Dermis blood vessel endothelial cell (primary cell): ENCODE measurements at regions not wholly inside any gene's neighbourhood (a gene's known extent, or its start where the extent isn't known, plus 50 kb on each side); places are given as distances from the start of the nearest gene placed in this dataset.

Experiments
- DNase-seq: peaks from one replicate; pipeline ENCODE4 v3.0.0; 2010

DNA sequence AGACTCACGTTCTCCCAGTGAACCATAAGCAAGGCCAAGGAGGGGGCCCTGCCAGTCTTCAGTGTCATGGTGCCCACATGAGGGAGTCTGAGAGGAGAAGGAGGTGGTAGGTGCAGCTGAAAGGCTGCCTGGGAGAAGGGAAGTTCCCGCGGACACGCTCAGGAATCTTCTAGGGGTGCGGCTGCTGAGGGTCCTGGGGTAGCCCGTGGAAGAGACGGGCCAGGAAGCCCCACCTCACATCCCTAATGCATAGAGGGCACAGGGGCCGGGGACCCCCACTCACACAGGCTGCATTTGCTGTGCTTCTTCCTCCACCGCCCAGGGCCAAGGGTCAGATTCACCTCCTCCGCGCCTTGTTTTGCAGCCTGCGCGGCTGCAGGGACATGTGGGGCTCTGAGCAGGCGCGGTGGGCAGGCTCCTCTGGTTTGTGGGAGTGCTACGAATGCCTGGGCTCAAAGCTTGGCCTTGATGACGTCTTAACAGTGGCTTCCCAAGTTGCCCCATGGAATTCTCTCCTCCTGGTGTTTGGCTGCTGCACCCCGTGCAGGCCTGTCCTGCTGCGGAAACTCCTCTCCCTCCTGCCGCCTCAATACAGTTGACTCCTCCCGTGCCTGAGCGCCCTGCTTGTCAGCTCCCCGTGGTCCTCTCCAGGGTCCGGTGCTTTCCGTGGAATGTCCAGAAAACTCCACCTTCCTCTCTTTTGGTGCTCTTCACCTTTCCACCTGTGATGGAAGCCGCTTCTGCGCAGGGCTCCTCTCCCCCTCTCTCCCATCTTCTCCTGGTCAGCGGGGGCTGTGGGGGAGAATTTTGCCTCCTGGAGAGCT lies 95.7 kb downstream of the VAPA start:
- DNase-seq: no peak

DNA sequence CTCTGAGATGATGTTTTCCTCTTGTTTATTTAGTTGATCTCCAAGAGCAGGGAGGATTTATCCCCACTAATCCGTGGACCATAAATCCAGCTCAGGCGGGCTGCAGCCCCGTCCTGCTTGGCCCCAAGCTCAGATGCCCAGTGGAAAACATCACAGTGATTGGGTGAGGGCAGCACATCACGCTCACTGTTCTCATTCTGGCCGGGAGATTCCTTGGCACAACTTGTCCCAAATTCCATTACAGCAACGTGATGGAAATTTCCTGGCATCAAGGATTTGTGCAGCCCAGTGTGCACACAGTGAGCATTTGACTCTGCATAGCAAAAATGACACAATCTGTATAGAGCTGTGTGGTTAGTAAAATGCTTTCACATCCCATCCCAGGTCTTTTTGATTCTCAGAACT lies 96.8 kb downstream of the VAPA start:
- DNase-seq: peak; percentile 70

DNA sequence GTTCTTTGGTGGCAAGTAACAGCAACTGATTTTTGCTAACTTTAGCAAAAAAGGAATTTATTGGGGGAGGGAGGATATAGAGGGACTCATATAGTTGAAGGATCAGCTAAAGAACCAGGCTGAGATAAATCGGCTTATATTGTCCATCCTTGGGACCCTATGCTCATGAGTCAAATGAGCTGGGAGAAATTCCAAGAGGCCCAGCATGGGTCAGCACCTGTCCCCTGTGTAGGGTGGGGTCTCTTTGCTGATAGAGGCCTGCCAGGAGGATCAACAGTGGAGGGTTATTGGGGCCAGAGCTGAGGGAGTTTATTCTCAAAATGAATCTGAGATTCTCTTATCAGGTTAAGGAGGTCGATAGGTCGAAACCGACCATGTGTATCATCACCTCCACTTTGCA lies 97.2 kb downstream of the VAPA start:
- DNase-seq: no peak

DNA sequence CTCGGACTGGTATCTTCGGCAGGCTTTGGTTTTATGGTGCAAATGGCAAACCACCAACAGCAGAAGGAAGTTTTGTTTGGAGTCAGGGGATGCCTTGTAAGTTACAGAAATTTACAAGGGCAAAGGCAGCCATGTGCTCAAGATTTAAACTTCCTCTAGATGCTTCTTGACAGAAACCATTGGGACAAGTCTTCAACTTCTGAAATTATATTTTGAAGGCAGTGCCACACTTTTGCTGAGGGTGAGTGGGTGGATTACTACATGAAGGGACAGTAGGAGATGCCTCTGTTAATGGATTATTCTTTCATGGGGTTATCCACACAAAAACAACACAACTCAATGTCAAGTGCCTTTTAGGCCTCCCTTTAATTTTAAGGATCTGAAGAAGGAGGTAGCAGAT lies 97.9 kb downstream of the VAPA start:
- DNase-seq: no peak

DNA sequence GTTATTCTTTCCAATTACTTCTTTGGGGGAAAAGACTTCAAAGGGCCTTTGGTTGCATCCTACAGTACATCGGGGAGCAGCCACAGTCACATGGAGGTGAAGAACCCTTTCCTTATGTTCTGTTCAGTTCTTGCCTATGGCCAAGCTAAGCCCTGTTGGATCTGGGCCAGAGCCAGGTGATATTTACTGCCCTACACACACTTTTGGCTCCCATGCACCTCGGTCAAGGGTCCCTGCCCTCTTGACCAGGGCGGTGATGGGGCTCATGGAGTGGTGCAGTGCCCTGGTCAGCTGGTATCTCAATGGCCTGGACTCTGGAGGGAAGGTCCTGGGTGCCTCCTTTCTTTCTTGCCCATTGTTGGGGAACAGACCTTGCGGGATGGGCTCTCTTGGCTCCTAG lies 98.7 kb downstream of the VAPA start:
- DNase-seq: no peak

DNA sequence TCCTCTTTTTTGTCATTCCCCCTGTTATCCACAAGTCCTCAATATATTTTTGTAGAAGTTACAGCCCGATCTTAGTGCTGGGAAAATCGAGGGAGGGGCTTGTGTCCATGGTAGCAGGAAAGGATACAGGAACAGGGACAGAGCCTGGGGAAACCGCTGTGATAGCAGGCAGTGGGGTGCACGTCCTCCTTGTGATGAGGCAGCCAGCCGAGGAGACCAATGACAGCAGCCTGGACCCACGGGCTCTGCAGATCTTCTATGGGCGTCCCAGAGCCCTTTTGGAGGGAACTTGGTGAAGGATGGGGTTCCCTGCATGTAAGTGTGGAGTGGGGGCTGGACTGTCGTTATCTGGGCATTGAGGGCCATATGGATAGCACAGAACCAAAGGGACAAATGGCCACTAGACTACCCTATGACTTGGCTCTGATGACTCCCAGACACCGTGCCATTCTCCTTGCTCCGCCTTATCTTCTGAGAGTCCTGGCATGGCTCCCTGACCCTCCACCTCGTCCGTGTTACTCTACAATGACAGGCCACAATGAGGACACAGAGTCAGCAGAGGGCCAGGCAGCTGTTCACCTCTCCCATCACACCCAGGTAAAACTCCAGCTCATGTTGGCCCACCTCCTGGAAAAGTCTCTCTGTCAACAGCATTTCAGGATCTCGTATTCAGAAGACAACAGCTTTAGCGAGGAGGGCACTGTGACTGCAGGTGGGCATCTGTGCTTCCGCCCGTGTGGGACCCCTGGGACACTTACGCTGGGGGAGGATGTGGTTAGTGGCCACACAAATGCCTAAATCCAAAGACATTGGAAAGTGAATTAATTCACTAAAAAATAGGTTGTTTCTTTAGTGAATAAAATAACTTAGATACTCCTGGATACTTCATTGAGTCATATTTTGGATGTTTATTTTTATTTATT lies 100.1 kb downstream of the VAPA start:
- DNase-seq: no peak

DNA sequence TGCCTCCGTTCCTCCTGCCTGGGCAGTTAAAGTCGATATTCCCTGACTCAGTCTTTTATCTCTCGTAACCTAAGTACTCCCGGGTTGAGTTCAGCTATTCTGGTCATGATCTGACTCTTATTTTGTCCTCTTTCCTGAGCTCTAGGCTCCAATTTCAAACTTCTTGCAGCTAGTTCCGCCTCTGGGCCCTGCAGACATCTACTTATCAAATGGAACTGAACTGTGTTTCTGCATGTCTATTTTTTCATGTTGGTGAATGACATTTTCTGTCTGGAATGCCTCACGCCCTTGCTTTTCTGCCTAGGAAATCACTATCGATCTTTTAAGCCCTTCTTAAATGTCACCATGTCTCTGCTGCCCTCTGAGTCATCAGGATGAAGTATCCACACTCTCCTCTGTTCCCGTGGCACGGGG lies 101.5 kb downstream of the VAPA start:
- no peak for DNase-seq

DNA sequence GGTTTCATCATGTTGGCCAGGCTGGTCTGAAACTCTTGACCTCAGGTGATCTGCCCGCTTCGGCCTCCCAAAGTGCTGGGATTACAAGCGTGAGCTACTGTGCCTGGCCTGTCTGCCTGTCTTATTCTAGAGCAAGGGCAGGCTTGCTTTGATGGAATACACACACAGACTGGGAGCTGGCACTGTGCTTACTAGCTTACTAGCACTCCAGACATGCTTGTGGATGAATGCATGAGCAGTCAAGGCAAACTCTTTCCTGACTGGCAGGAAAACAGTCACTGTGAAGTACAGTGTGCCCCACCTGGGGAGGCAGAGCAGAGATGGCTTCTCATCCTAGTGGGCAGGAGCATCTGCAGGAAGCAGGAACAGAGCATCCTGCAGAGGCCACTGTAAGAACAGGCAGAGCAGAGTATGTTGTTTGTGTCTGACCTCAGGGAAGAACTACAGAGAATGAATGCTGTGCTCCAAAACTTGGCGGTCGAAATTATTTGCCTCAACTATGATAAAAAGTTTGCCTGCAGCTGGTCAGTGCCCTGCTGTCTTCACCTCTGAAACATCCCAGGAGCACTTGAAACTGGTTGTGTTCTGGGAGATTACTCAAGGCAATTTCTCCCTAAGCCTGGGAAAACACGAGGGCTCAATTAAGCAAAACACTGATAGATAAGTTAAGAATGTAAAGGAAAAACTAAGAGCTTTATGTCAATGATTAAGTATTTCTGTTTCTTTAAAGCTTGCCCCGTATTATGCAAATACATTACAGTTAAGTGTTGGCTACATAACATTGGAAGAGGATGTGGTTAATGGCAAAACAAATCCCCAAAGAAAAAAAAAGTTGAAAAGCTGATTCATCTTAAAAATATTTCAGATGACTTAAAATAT lies 102.4 kb downstream of the VAPA start:
- peak; percentile 45 for DNase-seq

DNA sequence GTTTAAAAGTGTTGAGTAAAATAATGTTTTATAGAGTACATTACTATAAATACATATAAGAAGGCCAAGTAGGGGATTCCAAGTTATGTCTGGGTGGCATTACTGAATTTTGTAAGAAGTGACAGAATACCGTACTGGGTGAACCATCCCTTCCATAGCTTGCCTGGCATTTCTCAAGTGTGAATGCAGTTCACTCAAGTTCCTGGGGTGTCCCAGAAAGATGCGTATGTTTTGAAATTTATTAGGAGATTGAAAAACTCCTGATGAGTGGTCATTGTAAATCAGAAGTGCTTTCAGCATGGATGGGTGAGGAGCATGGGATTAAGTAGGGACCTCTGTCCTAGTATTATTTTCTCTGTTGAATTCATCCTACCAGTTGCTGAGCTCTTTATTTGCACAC lies 103.2 kb downstream of the VAPA start:
- no peak for DNase-seq

DNA sequence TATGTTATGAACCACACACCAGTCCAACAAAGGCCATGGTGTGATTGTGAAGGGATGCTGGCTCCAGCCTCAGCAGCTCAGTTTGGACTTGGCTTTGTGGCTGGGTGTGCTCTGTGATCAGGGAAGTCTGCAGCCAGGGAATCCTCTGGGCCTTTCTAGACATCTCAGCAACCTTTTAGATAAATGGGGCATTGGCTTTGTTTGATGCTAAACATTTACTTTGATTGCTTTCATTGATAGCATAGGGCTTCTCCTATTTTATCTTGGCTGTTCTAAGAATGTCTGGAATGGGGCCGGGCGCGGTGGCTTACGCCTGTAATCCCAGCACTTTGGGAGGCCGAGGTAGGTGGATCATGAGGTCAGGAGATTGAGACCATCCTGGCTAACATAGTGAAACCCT lies 104.5 kb downstream of the VAPA start:
- no peak for DNase-seq

DNA sequence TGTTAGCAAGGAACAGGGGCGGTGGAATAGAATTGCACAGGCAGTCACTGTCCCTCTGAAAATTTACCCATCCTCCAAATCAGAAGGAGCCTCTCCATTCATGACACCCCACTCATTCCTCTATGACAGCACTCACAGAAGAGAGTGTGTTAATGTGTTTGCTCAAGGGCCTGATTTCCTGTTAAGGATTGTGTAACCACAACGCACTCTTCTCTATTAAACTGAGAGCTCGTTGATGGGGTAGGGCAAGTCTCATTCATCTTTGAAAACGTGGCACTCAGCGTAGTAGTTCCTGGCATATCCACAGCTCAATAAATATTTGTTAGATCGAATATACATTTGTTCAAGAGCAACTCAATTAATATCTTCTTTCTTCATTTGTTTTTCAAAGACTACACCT lies 106.4 kb downstream of the VAPA start:
- no peak for DNase-seq

DNA sequence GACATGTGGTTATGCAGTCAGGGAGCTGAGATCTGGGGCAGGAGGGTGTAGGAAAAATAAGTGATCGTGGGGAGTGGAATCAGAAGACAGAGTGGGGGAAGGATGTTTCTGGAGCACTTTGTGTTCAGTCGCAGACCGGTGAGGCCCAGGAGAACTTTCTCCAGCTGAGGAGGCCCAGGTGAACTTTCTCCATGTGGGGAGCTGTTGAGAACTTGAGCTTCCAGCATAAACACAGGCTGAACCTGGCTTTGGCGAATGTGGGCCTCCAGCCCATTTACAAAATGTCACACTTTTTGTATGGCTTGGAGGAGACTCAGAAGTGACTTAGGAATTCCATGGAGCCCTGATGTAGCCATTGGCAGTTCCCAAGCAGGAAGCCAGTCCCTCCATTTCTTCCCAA lies 108.5 kb downstream of the VAPA start:
- DNase-seq: no peak

DNA sequence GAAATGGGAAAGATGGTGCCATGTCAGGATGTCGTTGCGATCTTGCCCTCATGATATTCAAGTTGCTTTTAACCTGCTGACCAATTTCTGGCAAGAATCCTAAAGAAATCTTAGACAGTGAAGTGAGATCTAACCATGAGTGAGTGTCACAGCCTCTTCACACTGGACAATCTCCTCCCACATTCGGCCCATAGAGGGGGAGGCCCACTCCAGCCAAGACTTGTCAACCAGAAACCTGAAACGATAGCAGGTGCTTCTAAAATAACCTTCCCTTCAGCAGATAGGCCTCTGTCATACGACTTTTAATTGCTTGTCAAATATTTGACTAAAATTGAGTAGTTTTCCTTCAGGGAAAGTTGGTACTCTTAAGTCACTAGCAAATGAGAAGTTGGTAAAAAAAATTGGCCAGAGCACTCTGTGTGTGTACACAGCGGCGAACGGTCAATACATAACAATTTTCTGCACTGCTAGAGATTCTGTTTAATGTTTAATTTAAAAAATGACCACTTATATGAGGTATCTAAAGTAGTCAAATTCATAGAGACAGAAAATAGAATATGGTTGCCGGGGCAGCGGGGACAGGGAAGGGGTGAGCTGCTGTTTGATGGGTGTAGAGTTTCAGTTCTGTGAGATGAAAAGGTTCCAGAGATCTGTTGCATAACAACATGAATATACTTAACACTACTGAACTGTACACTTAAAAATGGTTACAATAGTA lies 110.2 kb downstream of the VAPA start:
- DNase-seq: no peak

DNA sequence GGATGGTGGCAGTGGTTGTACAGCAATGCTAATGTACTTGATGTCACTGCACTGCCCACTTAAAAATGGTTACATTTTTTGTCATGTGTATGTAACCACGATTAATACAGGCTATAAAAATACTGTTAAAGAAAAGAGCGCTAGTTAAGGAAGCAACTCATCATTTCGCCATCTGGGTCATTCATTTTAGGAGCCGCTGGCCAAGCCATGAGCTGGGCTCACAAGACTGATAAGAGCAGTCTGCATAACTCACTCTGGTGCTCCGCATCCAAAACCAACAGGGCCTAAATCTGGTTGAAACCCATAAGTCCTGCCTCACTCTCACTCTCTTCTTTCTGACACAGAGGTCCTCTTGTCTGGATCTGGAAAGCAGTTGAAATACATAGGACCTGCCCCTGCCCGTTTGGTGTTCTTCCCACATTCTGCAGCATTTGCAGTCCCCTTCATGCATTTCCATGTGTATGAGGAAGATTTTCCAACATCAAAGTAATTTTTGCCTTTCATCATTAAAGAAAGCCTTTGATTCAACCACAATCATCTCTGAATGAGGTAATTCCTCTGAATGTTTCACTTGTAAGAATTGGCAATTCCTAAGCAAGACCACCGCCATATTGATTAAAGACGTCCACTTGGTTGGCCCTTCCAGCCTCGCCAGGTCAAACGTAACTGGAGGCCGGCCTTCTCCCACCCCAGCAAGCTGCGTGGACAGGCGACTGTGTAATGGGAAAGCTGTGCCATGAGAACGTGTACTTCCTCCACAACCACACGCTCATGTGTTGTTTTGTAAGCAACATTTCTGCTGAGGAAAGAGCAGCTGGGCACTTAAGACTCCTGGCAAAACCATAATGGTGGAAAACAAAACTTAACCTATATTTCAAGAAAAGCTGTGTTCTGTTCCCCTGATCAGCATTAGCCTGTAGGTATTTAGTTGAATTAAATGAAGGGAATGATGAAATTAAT lies 112.2 kb downstream of the VAPA start:
- DNase-seq: no peak

DNA sequence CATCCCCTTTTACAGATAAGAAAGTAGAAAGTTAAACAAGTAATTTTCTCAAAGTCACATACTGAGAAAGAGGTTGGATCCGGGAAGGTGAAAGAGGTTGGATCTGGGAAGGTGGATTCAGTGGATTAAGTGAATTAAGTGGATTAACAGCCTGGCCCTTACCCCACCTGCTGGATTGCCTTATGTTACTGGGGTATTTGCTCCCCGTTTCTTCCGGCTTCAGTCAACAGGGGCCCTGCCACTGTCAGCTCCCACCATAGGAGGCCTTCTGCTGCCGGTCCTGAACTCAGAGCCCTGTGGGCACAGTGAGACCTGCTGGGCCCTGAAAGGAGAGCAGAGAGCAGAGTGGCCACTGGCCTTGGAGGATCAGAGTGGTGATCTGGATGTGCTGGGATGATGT lies 113.2 kb downstream of the VAPA start:
- DNase-seq: no peak

DNA sequence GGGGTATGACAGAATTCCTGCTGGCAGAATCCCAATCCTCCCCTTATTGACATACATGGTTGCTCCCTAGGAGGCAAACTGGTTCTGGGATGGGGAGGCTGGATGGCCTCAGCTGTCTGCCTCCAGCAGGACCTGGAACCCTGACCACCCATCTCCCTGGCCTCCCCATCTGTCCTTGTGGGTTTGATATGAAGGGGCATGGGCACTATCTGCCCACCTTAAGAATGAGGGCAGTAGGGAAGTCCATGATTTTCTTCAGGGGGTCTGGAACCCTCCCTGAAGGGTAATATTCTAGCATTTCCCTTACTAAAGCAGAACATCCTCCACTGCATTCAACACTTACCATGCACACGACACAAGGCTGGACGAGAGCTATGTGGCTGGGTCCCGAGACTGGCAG lies 113.6 kb downstream of the VAPA start:
- DNase-seq: no peak

DNA sequence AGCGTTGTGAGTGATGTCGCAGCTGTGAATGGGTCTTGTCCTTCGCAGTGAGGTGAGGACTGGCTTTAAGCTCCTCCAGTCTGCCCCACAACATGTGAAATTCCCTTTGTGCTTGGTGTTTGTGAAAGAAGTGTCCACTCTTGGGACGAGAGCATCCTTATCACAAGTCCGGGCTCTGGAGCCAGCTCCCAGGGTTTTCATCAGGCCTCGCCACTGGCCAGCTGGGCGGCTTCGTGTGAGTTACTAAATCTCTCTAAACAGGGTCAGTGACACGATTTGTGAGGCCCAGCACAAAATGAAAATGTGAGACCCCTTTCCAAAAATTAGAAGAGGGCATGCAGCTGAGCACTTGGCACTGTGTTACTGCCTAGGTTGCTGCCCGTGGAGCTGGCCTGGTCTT lies 115.9 kb downstream of the VAPA start:
- no peak for DNase-seq

DNA sequence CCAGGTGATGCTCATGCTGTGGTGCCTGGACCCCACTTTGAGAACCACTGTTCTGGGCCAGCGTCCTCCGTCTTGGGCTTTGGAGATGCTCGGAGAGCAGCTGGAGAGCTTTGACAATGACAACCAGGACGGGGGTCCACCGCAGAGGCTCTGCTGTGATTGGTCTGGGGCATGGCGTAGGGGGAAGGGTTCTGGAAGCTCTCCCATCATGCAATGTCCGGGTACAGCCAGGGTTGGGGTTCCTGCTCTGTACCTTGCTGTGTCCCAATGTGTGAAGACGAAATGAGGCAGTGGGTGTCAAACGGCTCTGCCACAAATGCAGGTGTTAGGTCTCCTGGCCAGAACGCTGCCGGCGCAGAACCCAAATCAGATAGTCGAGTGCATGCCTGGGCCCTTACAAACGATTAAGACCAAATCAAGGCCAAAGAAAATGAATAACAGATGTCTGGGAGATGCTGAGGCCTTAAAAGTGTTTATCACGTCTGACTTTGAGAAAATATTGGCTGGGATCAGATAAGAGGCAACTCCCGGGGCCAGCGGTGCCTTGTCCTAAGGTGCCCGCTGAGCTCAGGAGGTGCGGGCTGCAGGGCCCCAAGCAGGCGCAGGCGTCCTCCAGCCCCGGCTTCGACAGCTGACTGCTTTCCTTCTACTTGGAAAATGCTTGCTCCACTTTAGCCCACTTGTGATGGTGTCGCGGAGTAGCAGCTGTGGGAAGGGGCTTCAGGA lies 117.2 kb downstream of the VAPA start:
- no peak for DNase-seq

DNA sequence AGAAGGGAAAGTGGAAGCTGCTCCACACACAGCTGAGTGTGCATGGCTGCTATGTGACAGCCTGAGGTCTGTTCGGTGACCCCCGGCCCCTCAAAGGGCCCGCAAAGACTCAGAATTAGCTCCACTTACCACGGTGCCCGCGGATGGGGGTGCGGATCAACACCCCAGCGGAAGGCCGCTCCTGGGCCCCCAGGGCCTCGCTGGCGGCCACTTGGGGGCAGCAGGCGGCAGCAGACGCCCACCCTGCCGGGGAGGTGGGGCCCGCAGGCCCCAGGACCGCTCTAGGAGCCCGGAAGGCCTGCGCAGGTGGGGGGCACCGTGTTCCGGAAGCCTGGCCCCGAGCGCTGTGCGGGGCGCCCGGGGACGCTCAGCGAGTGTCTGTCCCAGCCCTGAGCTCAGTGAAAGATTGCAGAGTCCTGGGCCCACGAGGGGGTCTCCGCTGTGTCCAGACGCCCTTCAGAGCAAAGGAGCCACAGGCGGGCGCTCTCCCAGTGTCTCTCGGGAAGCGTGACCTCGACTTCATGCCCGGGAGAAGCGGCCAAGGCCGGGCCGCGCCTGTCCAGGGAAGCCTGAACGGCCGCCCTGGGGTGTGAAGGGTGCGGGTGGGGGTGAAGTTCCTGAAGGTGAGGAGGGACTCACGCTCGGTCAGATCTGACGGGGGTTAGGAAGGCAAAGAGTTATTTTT lies 118.7 kb downstream of the VAPA start:
- peak; percentile 61 for DNase-seq

DNA sequence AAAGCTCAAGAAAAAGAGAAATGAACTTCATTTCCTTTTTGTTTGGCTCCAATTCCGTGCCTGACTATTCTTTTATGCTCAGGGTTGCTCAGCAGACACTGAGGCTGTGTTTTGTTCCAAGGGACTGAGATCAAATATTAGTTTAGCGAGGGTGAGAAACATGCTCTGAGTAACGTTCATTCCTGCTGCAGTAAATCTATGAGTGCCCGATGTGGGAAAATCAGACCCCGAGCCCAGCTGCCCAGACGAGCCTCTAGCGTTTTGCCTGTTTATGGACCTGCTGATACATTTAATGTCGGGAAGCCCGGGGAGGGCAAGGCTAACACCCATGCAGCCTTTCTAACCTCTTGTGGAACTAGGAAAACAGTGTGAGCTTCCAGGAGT lies 119.2 kb downstream of the VAPA start:
- peak; percentile 12 for DNase-seq
